Fibroblast of gingiva (primary cell): ENCODE measurements at regions not wholly inside any gene's neighbourhood (a gene's known extent, or its start where the extent isn't known, plus 50 kb on each side); places are given as distances from the start of the nearest gene placed in this dataset.

Experiments
- DNase-seq: peaks from one replicate; pipeline ENCODE4 v3.0.0-alpha.2; 2011; ENCODE audit warnings: low read depth

DNA sequence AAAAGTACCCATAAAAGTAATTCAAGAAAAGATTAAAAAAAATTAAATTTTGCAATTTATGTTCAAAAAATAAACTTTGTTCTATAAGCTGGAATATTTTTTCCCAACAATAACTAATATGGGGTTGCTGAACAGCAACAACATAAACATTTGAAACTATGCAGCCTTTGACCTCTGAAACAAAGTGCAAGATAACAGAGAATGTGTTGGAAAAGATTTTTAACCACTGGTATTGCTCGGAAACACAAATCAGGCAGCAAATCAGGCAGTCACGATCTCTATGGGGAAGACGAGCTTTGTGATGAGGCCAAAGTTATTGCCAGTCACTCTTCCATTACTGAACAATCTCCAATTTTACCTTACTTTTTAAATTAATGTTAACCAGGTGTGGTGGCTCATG, 332.1 kb downstream of the PABPC4L start:
- DNase-seq: no peak

DNA sequence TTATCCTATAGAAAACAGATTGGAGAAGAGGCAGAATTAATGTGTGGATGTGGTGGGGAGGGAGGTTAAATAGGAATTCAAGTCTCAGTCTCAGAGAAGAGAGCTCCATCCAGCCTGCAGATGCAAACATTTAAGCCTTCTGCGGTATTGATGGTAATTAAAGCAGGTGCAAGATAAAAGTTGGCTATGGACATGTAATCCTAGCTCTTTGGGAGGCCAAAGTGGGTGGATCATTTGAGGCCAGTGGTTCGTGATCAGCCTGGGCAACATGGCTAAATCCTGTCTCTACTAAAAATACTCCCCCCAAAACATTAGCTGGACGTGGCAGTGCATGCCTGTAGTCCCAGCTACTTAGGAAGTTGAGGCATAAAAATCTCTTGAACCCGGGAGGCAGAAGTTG, 332.7 kb downstream of the PABPC4L start:
- no peak for DNase-seq

DNA sequence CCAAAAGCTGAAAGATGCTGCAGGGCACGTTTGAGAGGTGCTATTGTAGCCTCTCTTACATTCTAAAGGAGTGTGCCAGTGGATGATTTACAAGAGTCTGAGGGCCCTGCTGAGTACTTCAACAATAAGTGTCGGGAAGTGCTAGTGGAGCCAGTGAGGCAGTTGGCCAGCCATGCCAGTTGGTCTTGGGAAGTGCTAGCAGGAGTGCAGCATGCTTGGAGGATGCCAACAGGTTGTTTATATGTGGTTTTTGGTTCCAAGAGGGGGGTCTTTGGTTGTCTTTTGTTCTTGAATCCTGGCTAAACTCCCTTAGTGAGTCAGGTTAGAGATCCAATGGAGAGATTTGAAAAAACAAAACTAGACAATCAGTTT, 335.3 kb downstream of the PABPC4L start:
- DNase-seq: no peak

DNA sequence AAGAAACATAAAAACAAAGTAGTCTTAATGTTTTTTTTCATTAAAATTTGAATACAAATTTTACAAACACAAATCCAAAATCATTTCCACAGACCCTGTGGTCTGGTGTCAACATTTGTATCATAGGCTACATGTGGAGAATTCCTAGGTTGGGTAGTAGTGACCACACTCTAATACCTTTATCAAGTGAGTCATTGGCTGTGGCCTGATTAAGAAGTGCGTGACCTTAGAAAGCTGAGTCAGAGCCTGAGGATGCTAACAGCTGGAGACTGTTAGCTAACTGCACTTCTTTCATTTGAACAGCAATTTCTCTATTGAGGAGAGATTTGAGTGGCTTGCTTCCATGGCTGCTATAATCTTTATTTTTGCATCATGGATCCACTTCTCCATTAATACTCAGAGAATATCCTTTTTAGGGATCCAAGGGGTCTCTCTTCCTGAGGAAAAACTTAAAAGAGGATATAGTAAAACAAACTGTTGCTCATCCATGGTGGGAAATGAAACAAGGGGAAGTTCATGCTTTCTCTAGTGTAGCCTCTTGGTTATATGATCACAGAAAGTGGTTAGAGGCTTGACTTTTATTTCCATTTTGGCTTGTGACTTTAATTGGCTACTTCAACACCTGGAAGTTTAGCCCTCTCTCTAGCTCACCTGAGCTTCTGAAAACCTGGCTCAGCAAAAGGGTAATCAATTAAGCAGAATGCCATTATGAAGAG, 335.8 kb downstream of the PABPC4L start:
- peak; percentile 75 for DNase-seq

DNA sequence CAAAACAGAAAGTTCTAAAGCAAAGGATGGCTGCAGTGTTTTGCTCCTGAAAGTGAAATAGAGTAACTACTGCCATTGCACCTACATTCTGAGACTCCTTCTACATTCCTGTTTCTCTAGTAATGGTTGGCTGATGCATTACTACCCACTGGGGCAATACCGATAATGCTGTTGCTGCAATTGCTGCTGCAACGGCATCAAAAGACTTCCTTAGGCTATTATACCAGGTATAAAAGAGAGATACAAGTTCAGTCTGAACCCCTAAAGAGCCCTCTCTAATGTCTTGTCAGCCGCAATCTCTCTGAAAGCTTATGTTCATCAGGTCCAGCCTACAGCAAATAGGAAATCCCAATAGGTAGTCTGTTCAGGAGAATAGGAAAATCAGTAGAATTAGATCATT, 338.4 kb downstream of the PABPC4L start:
- DNase-seq: no peak

DNA sequence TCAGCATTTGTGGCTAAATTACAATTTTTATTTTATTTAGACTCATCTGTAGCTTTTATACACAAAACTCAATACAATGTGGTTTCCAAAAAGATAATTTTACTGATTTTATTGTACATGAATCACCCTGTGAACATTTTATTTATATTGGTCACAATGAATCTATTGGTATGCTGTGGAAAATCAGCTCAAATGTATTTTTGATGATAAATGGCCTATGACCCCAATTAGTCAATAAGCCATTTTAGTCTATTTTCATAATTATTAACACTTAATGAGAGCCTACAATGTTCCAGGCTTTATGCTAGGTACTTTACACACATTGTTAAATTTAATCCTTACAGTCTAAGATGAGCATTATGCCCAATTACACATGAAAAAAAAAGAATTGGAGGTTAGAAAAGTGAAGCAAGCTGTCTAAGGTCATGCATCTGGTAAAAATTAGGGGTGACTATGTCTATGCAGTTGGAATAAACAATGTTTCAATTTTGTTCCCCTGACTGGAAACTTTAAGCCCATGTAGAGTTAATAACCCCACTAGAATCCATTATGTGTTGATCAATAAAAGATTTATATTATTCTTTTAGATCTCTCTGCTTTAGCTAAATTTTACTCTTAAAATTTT, 344.7 kb downstream of the PABPC4L start:
- DNase-seq: peak; percentile 20

DNA sequence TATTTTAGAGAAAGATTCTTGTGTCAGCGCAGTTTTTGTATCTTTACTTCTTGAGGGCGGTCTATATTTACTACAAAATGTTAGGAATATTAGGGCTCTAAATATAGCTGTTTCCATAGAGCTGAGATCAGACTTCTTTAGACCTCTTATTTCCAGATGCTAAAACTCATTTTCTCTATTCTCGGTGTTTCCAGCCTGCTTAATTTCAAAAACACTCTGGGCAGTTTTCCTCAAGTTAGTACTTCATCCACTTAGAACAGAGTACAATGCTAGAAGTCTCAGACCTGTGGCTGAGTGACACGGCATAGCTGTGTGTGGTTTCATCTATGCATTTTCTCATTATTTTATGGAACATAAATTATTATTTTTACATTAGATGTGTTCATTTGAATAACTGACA, 346.6 kb downstream of the PABPC4L start:
- no peak for DNase-seq

DNA sequence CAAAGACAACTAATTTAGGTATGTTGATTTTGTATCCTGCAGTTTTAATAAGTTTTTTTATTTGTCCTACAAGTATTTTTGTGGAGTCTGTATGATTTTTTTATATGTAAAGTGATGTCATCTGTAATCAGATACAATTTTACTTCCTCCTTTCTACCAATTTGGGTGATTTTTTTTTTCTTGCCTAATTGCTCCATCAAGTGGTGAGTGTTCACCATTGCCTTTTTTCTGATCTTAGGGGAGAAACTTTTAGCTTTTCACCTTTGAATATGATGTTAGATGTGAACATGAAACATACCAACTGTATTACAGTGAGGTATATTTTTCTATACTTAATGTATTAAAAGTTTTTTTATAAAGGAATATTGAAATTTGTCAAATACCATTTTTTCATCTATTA, 362.3 kb downstream of the PABPC4L start:
- no peak for DNase-seq

DNA sequence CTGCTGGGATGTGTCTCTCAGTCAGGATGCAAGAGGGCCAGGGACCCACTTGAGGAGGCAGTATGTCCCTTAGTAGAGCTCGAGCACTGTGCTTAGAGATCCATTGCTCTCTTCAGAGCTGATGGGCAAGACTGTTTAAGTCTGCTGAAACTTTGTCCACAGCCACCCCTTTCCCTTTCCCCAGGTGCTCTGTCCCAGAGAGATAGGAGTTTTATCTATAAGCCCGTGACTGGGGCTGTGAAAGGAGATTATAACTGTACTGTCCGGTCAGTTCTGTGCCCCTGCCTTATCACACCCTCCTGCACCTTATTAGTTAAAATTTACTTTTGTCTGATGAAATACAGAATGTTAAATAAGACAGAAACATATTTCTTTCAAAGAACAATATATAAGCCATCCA, 378.4 kb downstream of the PABPC4L start:
- no peak for DNase-seq

DNA sequence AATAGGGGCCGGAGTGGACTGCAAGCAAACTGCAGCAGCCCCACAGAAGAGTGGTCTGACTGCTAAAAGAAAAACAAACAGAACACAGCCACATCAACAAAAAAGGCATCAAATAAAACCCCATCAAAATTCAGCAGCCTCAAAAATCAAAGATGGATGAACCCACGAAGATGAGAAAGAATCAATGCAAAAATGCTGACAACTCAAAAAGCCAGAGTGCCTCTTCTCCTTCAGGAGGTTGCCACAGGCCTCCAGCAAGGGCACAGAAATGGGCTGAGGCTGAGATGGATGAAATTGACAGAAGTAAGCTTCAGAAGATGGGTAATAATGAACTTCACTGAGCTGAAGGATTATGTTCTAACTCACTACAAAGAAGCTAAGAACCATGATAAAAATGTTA, 388.6 kb downstream of the PABPC4L start:
- DNase-seq: no peak

DNA sequence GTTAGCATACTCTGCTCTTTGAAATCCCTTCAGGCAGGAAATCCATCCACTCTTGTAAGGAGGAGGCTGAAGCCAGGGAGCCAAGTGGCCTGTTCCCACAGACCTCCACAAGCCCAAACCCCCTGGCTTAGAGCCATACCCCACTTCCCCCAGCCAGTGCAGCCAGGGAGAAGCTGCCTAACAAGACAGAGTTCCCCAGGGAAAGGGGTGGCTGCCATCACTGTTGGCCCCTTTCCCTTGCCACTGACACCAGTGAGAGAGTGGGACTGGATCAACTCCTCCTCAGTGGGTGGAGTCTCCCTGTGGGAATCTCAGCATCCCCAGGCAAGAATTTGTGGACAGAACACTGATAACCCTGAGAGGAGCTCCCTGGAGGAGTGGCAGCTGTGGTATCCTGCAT, 389.4 kb downstream of the PABPC4L start:
- no peak for DNase-seq

DNA sequence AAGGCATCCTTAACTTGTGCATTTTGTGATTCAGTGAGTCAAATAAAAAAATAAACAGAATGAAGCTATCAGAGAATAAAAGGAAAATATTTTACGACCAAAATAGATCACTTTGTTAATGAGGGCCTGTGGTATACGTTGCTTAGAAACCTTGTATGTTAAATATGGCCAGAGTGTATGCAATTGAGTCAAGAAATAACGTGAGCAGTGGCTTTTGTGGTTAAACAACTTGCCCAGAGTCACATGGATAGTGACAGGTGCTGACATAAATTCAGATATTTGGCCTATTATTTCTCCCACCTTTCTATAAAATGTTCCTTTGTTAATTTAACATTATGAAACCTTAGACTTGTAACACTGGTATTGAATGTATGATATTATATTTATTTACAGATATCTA, 393.4 kb downstream of the PABPC4L start:
- DNase-seq: no peak

DNA sequence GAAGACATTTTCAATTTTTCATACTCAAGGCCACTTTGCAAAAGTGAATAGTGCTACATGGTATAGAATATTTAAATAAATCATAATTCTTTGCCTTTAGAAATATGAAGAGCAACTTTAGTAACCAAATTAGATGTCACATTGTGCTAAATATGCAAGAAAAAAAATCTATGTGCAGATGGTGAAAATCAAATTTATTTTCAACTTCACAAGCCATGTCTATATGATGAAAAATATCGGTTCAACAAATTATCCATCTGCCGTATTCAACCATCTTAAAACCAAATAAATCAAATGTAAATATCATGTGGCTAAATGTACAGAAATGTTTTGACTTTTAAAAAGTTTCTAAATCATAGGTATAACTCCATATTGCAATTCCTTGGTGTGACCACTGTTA, 398.2 kb downstream of the PABPC4L start:
- DNase-seq: no peak

DNA sequence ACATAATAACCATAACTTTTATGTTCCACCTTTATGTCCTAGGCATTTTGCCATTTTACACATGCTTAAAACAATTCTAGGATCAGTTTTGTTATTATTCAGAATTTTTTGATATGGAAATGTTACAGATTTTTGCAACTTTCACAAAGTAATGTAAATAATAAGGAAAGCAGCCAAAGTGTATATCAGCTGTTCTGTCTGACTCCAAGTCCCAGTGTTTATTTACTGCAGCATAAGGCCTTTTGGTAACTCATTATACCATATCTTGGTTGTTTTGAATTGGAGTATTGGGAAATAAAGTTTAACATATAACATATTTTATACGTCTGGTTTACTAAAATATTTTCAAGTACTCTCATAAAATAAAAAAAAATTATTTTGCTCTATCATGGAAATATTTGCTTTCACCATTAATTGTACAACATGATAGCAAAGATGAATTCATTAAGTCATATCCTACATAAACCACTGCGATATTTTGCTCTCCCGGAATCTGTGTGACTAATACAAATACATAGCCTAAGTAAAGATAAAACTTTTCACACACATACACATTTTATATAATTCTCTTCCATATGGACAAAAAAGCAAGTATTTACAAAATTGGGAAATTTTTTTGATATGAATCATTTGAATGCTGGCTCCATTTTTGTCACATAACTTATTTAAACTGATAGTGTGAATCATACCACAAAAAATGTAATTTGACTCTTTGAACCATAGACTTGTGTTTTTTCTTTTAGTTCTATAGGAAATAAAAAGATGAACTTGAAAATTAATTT, 399.0 kb downstream of the PABPC4L start:
- peak; percentile 4 for DNase-seq

DNA sequence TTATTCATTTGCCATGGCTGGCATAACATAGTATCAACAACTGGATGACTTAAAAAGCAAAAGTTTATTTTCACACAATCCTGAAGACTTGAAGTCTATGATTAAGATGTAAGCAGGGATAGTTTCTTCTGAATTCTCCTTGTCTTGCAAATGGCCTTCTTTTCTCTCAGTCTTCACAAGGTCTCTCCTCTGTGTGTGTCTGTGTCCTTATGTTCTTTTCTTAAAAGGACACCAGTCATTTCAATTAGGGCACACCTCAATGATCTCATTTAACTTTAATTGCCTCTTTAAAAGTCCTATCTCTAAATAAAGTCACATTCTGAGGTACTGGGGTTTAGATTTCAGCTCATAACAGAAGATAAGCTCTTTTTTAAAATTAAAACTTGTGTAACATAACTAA, 399.7 kb downstream of the PABPC4L start:
- no peak for DNase-seq

DNA sequence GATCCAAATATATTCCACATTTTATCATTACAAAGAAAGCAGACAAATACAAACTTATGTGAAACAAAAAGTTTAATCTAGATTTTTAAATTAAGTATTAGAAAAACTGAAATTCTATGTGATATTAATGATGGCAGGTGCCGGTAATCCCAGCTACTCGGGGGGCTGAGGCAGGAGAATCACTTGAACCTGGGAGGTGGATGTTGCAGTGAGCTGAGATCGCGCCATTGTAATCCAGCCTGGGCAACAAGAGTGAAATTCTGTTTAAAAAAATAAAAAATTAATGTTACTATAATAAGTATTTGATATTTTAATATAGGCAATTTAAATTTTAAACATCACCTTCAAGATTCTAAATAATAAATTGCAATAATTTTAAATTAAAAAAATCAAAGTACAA, 400.6 kb downstream of the PABPC4L start:
- no peak for DNase-seq

DNA sequence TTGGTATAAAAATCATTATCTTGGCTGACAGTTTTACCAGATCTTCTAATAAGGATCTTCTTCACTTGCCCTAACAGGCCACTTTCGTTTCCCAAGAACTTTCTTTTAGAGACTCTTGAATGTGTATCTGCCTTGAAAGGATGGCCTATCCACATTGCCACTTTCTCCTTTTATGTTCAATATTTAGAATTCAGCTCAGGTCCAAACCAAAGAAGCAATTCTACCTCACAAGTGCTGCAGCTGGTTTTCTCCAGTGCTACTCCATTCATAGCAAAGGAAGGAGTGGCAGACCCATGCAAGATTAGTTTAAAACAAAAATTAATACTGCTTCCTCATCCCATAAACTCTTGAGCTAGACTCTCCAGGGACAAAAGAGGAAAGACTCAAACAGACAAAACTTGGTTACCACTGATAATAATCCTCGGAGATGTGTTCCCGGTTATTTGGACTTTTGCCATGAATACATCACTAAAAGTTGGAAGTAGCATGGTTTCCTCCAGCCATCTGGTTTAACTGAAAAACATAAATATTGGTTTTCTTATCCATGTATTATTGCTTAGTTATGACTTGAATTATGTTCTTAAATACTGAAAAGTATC, 401.8 kb downstream of the PABPC4L start:
- DNase-seq: no peak

DNA sequence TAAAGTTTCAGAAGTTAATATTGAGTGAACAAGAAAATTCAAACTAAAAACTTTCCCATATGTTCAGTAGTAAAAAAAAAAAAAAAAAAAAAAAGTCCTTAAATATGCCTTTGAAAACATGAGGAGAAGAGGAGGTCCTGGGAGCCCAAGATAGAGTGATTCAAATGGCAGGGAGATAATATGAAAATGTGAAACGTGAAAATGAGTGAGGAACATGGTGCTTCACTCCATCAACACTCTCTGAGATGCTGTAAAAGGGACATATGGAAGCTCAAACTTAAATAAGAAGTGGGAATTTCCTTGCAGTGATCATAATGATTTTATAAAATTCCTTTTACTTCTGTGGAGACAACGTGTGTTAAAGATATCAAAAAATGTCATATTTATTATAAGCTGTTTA, 423.9 kb downstream of the PABPC4L start:
- no peak for DNase-seq

DNA sequence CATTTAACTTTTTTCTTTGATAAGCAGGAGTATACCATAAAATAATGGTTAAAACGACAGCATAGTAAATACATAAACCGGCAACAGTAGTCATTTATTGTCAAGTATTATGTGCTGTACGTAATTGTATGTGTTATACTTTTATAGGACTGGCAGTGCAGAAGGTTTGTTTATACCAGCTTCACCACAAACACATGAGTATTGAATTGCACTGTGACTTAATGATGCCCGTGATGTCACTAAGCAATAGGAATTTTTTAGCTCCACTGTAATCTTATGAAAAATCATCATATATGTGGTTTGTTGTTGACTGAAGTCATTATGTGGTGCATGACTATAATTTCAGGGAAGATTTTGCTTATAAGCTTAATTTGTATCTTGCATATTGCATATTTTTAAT, 424.6 kb downstream of the PABPC4L start:
- no peak for DNase-seq

DNA sequence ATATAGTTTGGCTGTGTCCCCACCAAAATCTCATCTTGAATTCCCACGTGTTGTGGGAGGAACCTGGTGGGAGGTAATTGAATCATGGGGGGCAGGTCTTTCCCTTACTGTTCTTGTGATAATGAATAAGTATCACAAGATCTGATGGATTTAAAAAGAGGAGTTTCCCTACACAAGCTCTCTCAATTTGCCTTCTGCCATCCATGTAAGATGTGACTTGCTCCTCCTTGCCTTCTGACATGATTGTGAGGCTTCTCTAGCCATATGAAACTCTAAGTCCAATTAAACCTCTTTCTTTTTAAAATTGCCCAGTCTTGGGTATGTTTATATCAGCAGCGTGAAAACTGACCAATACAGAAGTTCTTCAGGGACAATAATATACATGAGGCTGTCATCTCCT, 425.1 kb downstream of the PABPC4L start:
- DNase-seq: no peak

DNA sequence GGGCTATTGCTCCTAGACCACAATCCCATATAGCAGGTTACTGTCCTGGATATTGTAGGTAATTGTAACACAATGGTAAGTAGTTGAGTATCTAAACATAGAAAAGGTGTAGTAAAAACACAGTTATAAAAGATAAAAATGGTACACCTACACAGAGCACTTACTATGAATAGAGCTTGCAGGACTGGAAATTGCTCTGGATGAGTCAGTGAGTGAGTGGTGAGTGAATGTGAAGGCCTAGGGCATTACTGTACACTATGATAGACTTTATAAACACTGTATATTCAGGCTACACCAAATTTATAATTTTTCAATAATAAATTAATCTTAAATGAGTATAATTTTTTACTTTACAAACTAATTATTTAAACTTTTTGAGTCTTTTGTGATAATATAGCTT, 425.7 kb downstream of the PABPC4L start:
- no peak for DNase-seq

DNA sequence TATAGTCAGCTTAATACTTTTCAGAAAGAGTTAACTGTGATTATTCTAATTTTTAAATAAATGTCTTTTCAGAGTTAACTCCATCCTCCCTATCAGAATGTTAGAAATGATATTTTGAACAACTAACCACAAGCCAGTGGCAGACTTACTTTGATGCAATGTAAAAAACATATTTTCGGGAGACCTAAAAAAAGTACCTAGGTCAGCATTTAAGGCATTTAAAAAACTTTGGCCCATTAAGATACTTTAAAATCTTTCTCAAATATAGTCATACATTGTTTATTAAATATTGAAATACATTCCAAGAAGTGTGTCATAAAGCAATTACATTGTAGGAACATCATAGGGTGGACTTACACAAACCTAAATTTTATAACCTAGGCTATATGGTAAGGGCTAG, 426.1 kb downstream of the PABPC4L start:
- DNase-seq: no peak

DNA sequence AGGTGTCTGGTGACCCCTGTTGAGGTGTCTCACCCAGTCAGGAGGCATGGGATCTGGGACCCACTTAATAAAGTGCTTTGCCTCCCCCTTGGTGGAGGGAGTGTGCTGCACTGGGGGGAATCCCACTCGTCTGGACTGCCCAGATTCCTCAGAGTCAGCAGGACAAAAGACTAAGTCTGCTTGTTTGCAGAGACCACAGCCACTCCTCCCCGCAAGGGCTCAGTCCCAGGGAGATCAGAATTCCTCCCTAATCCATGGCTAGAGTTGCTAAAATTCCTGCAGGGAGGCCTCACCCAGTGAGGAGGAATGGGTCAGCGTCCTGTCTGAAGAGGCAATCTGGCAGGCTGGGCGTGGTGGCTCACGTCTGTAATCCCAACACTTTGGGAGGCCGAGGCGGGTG, 442.2 kb downstream of the PABPC4L start:
- DNase-seq: no peak
